ENCODE measurements at regions not wholly inside any gene's neighbourhood (a gene's known extent, or its start where the extent isn't known, plus 50 kb on each side); places are given as distances from the start of the nearest gene placed in this dataset.

DNA sequence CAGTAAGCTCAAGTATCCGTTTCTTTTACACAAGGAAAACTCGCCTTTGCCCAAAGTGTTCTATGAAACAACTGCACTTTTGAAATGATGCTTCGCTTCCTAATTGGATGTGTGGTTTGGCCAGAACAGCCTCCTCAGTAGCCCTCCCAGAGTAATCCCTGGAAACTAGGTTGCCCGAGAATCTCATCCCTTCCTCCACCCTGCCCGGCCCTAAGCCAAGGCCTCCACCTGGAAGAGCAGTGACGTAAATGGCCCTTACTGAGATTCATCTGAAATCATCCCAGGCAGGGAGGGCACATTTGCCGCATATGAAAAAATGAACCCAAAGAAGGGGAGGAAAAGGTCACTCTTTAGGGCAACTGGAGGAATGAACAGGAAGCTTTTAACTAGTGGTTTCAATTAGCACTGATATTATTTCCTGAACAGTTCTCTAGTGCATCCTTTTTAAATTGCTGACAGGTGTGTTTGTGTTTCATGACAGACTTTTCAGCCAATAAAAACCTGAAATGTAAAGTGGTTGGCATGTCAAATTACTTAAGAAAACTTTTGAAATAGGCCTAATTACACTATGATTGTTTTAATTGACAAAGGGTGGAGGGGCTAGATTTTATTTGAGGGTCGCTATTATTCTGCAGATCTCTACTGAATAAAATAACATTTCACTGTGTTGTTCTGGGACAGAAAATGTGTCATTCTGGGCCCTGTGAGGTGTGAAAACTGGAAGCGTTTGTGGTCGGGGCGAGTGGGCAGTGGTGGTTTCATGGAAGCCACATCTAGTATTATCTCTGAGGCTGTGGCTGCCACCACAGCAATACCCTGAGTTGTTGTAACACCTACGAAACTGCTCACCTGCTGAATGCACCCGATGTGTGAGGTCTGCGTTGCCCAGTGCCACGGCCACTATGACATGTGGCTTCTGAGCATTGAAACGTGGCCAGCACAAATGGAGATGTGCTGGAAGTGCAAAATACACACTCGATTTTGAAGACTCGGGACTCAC lies 112.1 kb downstream of the ZIC5 start:
- TF ChIP-seq, protein P1, sequence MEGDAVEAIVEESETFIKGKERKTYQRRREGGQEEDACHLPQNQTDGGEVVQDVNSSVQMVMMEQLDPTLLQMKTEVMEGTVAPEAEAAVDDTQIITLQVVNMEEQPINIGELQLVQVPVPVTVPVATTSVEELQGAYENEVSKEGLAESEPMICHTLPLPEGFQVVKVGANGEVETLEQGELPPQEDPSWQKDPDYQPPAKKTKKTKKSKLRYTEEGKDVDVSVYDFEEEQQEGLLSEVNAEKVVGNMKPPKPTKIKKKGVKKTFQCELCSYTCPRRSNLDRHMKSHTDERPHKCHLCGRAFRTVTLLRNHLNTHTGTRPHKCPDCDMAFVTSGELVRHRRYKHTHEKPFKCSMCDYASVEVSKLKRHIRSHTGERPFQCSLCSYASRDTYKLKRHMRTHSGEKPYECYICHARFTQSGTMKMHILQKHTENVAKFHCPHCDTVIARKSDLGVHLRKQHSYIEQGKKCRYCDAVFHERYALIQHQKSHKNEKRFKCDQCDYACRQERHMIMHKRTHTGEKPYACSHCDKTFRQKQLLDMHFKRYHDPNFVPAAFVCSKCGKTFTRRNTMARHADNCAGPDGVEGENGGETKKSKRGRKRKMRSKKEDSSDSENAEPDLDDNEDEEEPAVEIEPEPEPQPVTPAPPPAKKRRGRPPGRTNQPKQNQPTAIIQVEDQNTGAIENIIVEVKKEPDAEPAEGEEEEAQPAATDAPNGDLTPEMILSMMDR (conservative IDR thresholded peaks at IDR 0.05), result no peak
- TF ChIP-seq EZH2 (IDR thresholded peaks at IDR 0.05; ENCODE audit: low read depth), result no peak
